Thyroid gland (tissue), 4 donors: ENCODE measurements at regions not wholly inside any gene's neighbourhood (a gene's known extent, or its start where the extent isn't known, plus 50 kb on each side); places are given as distances from the start of the nearest gene placed in this dataset.

ENCODE experiments used
- DNase-seq, 2 donors: peaks; one replicate each; pipeline ENCODE4 v3.0.0-alpha.2; 2019
- H3K27ac ChIP-seq, 3 donors: fragments of 200-600 bp; sonication (generic); 1 replicate in 2 of 3; 2 replicates in 1 of 3; pipeline ENCODE4 v1.5.1; 2016 to 2019; ENCODE audit warnings: mild to moderate bottlenecking in 1 of 3, moderate library complexity in 1 of 3
- H3K27me3 ChIP-seq: fragments of 200-600 bp; sonication (generic); one replicate; pipeline ENCODE4 v1.5.1; 2019
- H3K36me3 ChIP-seq, 2 donors: fragments of 200-600 bp; sonication (generic); one replicate each; pipeline ENCODE4 v1.5.1; 2016 to 2019
- H3K4me1 ChIP-seq, 2 donors: fragments of 200-600 bp; sonication (generic); one replicate each; pipeline ENCODE4 v1.5.1; 2017 to 2019
- H3K4me3 ChIP-seq, 3 donors: fragments of 200-600 bp; sonication (generic); replicated peaks in 1 of 3; 1 replicate in 2 of 3; 2 replicates in 1 of 3; pipeline ENCODE4 v1.5.1; 2016; ENCODE audit warnings: mild to moderate bottlenecking in 1 of 3
- H3K9me3 ChIP-seq: fragments of 200-600 bp; sonication (generic); one replicate; pipeline ENCODE4 v1.5.1; 2017
- POLR2A ChIP-seq, 2 donors: fragments of 450-650 bp; IDR thresholded peaks; one replicate each; pipeline ENCODE4 v1.6.1; 2017; ENCODE audit warnings: antibody characterized with exemption in 2 of 2, mild to moderate bottlenecking in 2 of 2, moderate library complexity in 1 of 2
- WGBS, 2 donors: methylation state at CpG; one replicate each; pipeline ENCODE4 v1.1.5; 2017; 5-methylcytosine and 5-hydroxymethylcytosine counted together
- intact Hi-C: fragments of 100-400 bp; cut with DNase I; formaldehyde crosslinking; loops from one replicate; pipeline ENCODE4 v1.15.1; 2023
- TF ChIP-seq, protein P1 (sequence below), 6 experiments: fragments of 200-600 bp in 3 of 6; fragments of 450-650 bp in 3 of 6; sonication (generic) in 3 of 6; IDR thresholded peaks; one replicate each; pipeline ENCODE4 v1.5.1; 2016 to 2019; ENCODE audit warnings: antibody characterized with exemption in 6 of 6, mild to moderate bottlenecking in 2 of 6, inconsistent platforms in 1 of 6, moderate library complexity in 1 of 6

DNA sequence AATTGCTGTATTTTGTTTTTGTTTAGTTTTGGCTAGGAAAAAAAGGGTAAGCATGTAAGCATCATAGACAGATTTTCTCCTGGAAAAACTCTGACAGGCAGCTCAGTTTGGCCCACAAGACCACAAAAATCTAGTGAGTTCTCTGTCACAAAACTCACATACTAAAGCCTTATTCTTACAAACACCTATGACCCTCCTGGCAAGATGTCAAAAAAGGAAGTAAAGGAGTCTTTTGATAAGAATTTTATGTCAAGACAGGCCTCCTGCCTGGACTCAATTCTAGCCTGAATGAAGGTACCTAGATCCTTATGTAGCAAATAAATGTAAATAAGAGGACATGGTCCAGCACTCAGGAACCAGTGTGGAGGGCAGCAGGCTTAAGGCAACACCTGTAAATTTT is 668.3 kb upstream of the ZNF385D start:
- Histone ChIP-seq H3K27me3 (no peaks in the 10 kb centered on the region), H3K9me3 (no peaks in the 10 kb centered on the region), H3K36me3 (no peaks in the 10 kb centered on the region), H3K4me3 (no peak overlapping the region), H3K4me1 (no peaks in the 10 kb centered on the region), H3K27ac (no peak overlapping the region)
- TF ChIP-seq, protein P1, sequence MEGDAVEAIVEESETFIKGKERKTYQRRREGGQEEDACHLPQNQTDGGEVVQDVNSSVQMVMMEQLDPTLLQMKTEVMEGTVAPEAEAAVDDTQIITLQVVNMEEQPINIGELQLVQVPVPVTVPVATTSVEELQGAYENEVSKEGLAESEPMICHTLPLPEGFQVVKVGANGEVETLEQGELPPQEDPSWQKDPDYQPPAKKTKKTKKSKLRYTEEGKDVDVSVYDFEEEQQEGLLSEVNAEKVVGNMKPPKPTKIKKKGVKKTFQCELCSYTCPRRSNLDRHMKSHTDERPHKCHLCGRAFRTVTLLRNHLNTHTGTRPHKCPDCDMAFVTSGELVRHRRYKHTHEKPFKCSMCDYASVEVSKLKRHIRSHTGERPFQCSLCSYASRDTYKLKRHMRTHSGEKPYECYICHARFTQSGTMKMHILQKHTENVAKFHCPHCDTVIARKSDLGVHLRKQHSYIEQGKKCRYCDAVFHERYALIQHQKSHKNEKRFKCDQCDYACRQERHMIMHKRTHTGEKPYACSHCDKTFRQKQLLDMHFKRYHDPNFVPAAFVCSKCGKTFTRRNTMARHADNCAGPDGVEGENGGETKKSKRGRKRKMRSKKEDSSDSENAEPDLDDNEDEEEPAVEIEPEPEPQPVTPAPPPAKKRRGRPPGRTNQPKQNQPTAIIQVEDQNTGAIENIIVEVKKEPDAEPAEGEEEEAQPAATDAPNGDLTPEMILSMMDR (IDR thresholded peaks at IDR 0.05): no peak
- TF ChIP-seq POLR2A (IDR thresholded peaks at IDR 0.05): no peak
- no peak for DNase-seq
- intact Hi-C loops: no loop called here

DNA sequence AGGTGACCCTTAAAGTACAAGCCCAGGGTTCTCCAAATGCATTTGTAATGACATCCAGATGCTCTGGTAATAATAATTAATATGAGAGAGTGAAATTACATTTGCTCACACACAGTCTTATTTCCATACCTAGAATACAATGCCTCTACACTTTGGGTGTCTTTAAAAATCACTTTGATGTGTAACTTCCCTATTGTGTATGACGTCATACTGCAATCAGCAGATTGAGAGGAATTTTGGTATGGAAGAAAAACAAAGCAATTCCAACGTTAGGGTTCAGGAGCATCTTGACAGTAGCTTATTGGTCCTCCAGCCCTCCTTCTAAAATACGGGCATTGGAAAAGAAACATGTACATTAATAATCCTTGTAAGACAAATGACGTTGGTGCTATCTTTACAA is 670.6 kb upstream of the ZNF385D start:
- Histone ChIP-seq H3K27me3 (no peaks in the 10 kb centered on the region), H3K4me3 (no peak overlapping the region), H3K4me1 (no peaks in the 10 kb centered on the region), H3K36me3 (no peaks in the 10 kb centered on the region), H3K27ac (no peak overlapping the region), H3K9me3 (no peaks in the 10 kb centered on the region)
- no peak for DNase-seq
- TF ChIP-seq, protein P1 (IDR thresholded peaks at IDR 0.05): no peak
- TF ChIP-seq POLR2A (IDR thresholded peaks at IDR 0.05): no peak
- 68 to 71% methylated on average over 4 of the region's 4 CpGs for WGBS, 2 donors
- intact Hi-C loops: no loop called here

DNA sequence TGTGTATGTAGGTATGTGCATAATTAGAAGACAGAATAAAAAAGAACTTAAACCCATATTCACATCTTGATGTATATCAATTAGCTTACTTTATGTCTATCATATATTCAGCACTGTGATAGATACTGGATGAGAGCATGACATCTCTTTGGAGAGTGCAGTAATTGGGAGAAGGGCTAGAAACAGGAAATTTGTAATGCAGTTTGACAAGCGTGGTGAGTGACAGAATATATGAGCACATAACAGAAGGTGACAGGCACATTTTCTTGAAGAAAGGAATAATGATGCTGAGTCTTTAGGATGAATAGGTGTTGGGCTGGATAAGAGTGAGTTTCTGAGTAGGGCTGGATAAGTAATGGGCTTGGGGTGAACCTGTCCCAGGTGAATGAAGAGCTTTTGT is 680.3 kb upstream of the ZNF385D start:
- Histone ChIP-seq H3K4me1 (no peaks in the 10 kb centered on the region), H3K27ac (no peak overlapping the region), H3K27me3 (no peaks in the 10 kb centered on the region), H3K4me3 (no peak overlapping the region), H3K9me3 (no peaks in the 10 kb centered on the region), H3K36me3 (no peaks in the 10 kb centered on the region)
- intact Hi-C loops: no loop called here
- 75 to 88% methylated on average over 1 of the region's 1 CpG for WGBS, 2 donors
- DNase-seq: no peak
- TF ChIP-seq, protein P1 (IDR thresholded peaks at IDR 0.05): no peak
- no peak for TF ChIP-seq POLR2A (IDR thresholded peaks at IDR 0.05)

DNA sequence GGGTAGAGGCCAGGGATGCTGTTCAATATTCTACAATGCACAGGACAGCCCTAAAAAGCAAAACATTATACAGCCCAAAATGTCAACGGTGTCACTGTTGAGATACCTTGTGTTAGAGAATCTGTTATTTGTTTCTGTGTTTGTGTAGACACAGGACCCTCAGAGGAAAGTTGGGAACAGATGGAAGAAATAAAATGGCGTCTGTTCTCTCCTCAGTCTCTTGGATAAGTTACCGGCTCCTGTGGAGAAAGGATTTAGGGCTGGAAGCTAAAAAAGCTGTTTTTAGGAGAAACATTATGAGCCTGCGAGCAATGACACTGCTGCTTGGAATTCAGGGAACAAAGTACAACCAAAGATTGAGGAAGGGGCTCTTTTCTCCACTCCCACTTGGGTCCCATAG is 688.6 kb upstream of the ZNF385D start:
- no peak overlapping the region for H3K27ac ChIP-seq
- DNase-seq: no peak
- H3K27me3 ChIP-seq: no peaks in the 10 kb centered on the region
- no peaks in the 10 kb centered on the region for H3K36me3 ChIP-seq
- TF ChIP-seq, protein P1 (IDR thresholded peaks at IDR 0.05): no peak
- no peak for TF ChIP-seq POLR2A (IDR thresholded peaks at IDR 0.05)
- no peaks in the 10 kb centered on the region for H3K4me1 ChIP-seq
- H3K4me3 ChIP-seq: no peak overlapping the region
- no peaks in the 10 kb centered on the region for H3K9me3 ChIP-seq
- WGBS, 2 donors: 83 to 87% methylated on average over 4 of the region's 4 CpGs
- intact Hi-C loops: no loop called here

DNA sequence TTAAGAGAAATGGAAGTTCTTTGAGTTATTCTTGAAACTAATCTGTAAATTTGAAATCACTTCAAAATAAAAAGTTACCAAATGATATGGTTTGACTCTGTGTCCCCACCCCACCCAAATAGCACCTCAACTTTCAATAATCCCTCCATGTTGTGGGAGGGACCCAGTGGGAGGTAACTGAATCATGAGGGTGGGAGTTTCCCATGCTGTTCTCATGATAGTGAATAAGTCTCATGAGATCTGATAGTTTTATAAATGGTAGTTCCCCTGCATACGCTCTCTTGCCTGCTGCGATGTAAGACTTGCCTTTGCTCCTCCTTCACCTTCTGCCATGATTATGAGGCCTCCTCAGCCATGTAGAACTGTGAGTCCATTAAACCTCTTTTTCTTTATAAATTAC is 690.7 kb upstream of the ZNF385D start:
- intact Hi-C loops: no loop called here
- Histone ChIP-seq H3K27ac (no peak overlapping the region), H3K36me3 (no peaks in the 10 kb centered on the region), H3K4me3 (no peak overlapping the region), H3K4me1 (no peaks in the 10 kb centered on the region), H3K9me3 (no peaks in the 10 kb centered on the region), H3K27me3 (no peaks in the 10 kb centered on the region)
- no peak for DNase-seq
- 94 to 96% methylated on average over 2 of the region's 2 CpGs for WGBS, 2 donors
- TF ChIP-seq, protein P1 (IDR thresholded peaks at IDR 0.05): no peak
- TF ChIP-seq POLR2A (IDR thresholded peaks at IDR 0.05): no peak
